Endodermal cell (in vitro differentiated cells): ENCODE measurements at regions not wholly inside any gene's neighbourhood (a gene's known extent, or its start where the extent isn't known, plus 50 kb on each side); places are given as distances from the start of the nearest gene placed in this dataset.
"Not testable (repeated sequence)": the region's sequence is repeated elsewhere in the genome, so short reads cannot be mapped to it uniquely, and the experiment has no call there.

Experiments used
- DNase-seq: peaks from one replicate; pipeline ENCODE4 v3.0.0-alpha.2; 2017
- H3K27ac ChIP-seq: 2 replicates; pipeline ENCODE4 v1.5.1; 2013; ENCODE audit warnings: mild to moderate bottlenecking, low read depth, low read length, moderate library complexity
- H3K27me3 ChIP-seq: 2 replicates; pipeline ENCODE4 v1.6.1; 2013; ENCODE audit warnings: mild to moderate bottlenecking, low read length, moderate library complexity; ENCODE audit not compliant: insufficient read depth, control insufficient read depth, poor library complexity, severe bottlenecking
- H3K36me3 ChIP-seq: 2 replicates; pipeline ENCODE4 v1.7.0; 2013; ENCODE audit warnings: mild to moderate bottlenecking, low read length, moderate library complexity; ENCODE audit not compliant: control insufficient read depth, insufficient read depth
- H3K4me1 ChIP-seq: one replicate; pipeline ENCODE4 v1.7.0; 2013; ENCODE audit warnings: low read length; ENCODE audit not compliant: control insufficient read depth, insufficient read depth
- H3K4me3 ChIP-seq: 2 replicates; pipeline ENCODE4 v1.5.1; 2013; ENCODE audit warnings: mild to moderate bottlenecking, low read length, moderate library complexity
- H3K9ac ChIP-seq: 2 replicates; pipeline ENCODE4 v1.6.1; 2013; ENCODE audit warnings: mild to moderate bottlenecking, low read length, moderate library complexity; ENCODE audit not compliant: poor library complexity, severe bottlenecking; ENCODE audit errors: extremely low read depth
- H3K9me3 ChIP-seq: 2 replicates; pipeline ENCODE4 v1.6.1; 2013; ENCODE audit warnings: mild to moderate bottlenecking, low read length, moderate library complexity; ENCODE audit not compliant: control insufficient read depth
- H3K27ac Mint-ChIP-seq: 2 replicates; pipeline ENCODE4 v1.8.0; 2020; ENCODE audit warnings: mixed read lengths
- H3K27me3 Mint-ChIP-seq: 2 replicates; pipeline ENCODE4 v1.8.0; 2021; ENCODE audit warnings: mild to moderate bottlenecking, mixed read lengths; ENCODE audit not compliant: insufficient read depth
- H3K36me3 Mint-ChIP-seq: 2 replicates; pipeline ENCODE4 v1.8.0; 2020; ENCODE audit warnings: low read depth, mixed read lengths
- H3K4me1 Mint-ChIP-seq: 2 replicates; pipeline ENCODE4 v1.8.0; 2020; ENCODE audit warnings: mixed read lengths
- H3K4me3 Mint-ChIP-seq: 2 replicates; pipeline ENCODE4 v1.8.0; 2020; ENCODE audit warnings: mild to moderate bottlenecking, moderate library complexity, mixed read lengths
- H3K9me3 Mint-ChIP-seq: 2 replicates; pipeline ENCODE4 v1.8.0; 2020; ENCODE audit warnings: mild to moderate bottlenecking, mixed read lengths
- WGBS, 2 experiments: methylation state at CpG; one replicate each; pipeline versions ENCODE4 v1.1.5 to v1.1.7; 2013; ENCODE audit warnings: missing lambda C conversion rate in 2 of 2, mixed read lengths in 1 of 2; ENCODE audit not compliant: insufficient coverage in 1 of 2, insufficient read length in 1 of 2; 5-methylcytosine and 5-hydroxymethylcytosine counted together
- TF ChIP-seq, protein P1 (sequence below): fragments of 200-600 bp; sonication (generic); conservative IDR thresholded peaks from 2 replicates; pipeline ENCODE4 v1.5.0; 2021; ENCODE audit warnings: antibody characterized with exemption, mild to moderate bottlenecking

DNA sequence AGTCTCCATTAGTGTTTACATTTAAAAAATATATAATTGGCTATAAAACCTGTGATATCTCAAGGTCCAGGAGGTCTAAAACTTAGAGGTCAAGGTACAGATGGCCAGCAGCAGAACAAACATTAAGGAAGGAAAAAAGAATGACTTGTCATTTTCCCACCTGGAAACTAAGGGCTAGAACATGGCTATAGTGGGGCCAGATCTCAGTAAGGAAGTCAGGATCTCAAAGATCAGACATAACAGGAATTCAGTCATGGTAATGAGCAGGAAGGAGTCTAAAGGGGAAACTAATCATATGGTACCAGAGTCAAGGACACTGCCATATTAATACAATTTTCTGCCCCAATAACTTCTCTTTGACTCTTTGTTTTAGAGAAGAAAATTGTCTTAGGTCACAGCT is 1018.8 kb downstream of the PLA2G4A start:
- no peak for DNase-seq
- no peak overlapping the region for H3K4me3 Mint-ChIP-seq
- Histone ChIP-seq H3K36me3 (no peaks in the 10 kb centered on the region), H3K9me3 (peaks cover 27% of the 10 kb centered on the region), H3K4me3 (no peak overlapping the region), H3K4me1 (no peaks in the 10 kb centered on the region), H3K9ac (no peak overlapping the region), H3K27ac (no peak overlapping the region), H3K27me3 (no peaks in the 10 kb centered on the region)
- peaks cover 3% of the 10 kb centered on the region for H3K4me1 Mint-ChIP-seq
- peaks cover 7% of the 10 kb centered on the region for H3K36me3 Mint-ChIP-seq
- no peak overlapping the region for H3K27ac Mint-ChIP-seq
- TF ChIP-seq, protein P1, sequence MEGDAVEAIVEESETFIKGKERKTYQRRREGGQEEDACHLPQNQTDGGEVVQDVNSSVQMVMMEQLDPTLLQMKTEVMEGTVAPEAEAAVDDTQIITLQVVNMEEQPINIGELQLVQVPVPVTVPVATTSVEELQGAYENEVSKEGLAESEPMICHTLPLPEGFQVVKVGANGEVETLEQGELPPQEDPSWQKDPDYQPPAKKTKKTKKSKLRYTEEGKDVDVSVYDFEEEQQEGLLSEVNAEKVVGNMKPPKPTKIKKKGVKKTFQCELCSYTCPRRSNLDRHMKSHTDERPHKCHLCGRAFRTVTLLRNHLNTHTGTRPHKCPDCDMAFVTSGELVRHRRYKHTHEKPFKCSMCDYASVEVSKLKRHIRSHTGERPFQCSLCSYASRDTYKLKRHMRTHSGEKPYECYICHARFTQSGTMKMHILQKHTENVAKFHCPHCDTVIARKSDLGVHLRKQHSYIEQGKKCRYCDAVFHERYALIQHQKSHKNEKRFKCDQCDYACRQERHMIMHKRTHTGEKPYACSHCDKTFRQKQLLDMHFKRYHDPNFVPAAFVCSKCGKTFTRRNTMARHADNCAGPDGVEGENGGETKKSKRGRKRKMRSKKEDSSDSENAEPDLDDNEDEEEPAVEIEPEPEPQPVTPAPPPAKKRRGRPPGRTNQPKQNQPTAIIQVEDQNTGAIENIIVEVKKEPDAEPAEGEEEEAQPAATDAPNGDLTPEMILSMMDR = no peak
- H3K27me3 Mint-ChIP-seq = no peaks in the 10 kb centered on the region
- peaks cover 26% of the 10 kb centered on the region for H3K9me3 Mint-ChIP-seq

DNA sequence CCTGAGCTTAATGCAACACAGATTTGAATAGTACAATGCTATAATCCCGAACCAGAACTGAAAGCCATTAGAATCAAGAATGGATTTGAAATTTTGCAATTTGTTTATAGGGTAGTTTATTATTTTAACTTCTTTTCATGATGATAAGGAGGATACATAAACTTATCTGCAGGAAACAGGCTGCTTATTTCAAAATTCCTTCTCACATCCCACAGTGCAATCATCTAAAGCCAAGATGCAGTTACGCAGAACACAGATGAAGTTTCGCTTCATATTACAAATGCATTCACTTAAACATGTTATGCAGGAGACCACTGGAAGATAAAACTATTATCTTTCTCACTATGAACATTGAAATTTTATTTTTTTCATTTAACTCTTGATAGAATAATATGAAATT is 1019.6 kb downstream of the PLA2G4A start:
- H3K9me3 Mint-ChIP-seq = peaks cover 20% of the 10 kb centered on the region
- no peak overlapping the region for H3K4me3 Mint-ChIP-seq
- TF ChIP-seq, protein P1 = no peak
- H3K9ac ChIP-seq = no peak overlapping the region
- no peaks in the 10 kb centered on the region for H3K27me3 ChIP-seq
- no peak overlapping the region for H3K27ac Mint-ChIP-seq
- no peak for DNase-seq
- peaks cover 20% of the 10 kb centered on the region for H3K9me3 ChIP-seq
- 83 to 95% methylated on average over 1 to 3 of the region's 3 CpGs for WGBS, 2 experiments
- H3K4me3 ChIP-seq = no peak overlapping the region
- peaks cover 7% of the 10 kb centered on the region for H3K36me3 Mint-ChIP-seq
- no peaks in the 10 kb centered on the region for H3K36me3 ChIP-seq
- H3K27ac ChIP-seq = no peak overlapping the region
- peaks cover 4% of the 10 kb centered on the region for H3K4me1 Mint-ChIP-seq
- peaks cover 1% of the 10 kb centered on the region for H3K4me1 ChIP-seq
- H3K27me3 Mint-ChIP-seq = no peaks in the 10 kb centered on the region

DNA sequence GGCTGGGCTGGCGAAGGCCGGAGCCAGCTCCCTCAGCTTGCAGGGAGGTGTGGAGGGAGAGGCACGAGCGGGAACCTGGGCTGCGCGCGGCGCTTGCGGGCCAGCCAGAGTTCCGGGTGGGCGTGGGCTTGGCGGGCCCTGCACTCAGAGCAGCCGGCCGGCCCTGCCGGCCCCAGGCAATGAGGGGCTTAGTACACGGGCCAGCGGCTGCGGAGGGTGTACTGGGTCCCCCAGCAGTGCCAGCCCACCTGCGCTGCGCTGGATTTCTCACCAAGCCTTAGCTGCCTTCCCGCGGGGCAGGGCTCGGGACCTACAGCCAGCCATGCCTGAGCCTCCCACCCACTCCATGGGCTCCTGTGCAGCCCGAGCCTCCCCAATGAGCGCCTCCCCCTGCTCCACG is 1021.4 kb downstream of the PLA2G4A start:
- peaks cover 18% of the 10 kb centered on the region for H3K9me3 Mint-ChIP-seq
- not testable (repeated sequence) for H3K27ac Mint-ChIP-seq, H3K9ac ChIP-seq, H3K27me3 ChIP-seq, H3K27me3 Mint-ChIP-seq, H3K4me1 ChIP-seq, H3K4me3 ChIP-seq, H3K4me3 Mint-ChIP-seq, DNase-seq, H3K36me3 Mint-ChIP-seq, H3K4me1 Mint-ChIP-seq, H3K9me3 ChIP-seq, H3K36me3 ChIP-seq, H3K27ac ChIP-seq
- WGBS, 2 experiments = 89 to 100% methylated on average over 1 to 26 of the region's 26 CpGs

DNA sequence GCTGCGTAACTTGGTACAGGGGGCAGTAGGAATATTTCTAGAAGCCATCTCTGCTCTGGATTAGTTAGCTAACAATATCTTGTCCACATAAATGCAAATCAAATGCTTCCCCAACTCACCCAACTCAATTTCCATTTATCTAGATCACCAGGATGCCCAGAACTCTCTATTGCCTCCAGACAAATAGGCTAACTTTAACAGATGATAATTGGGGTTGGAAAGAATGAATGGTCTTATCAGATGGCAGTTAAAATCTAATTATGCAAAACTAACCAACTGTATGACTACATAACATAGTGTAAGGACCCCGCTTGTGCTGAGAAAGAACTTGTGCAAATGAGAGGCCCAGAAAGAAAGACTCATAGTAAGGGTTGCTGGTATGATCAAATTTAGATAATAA is 1024.8 kb downstream of the PLA2G4A start:
- Histone ChIP-seq H3K9ac (no peak overlapping the region), H3K36me3 (no peaks in the 10 kb centered on the region), H3K27ac (no peak overlapping the region), H3K4me1 (peaks cover 3% of the 10 kb centered on the region), H3K4me3 (no peak overlapping the region), H3K27me3 (no peaks in the 10 kb centered on the region), H3K9me3 (peaks cover 21% of the 10 kb centered on the region)
- peaks cover 38% of the 10 kb centered on the region for H3K9me3 Mint-ChIP-seq
- H3K4me1 Mint-ChIP-seq = peaks cover 7% of the 10 kb centered on the region
- no peak overlapping the region for H3K27ac Mint-ChIP-seq
- H3K36me3 Mint-ChIP-seq = peaks cover 10% of the 10 kb centered on the region
- 93% methylated on average over 2 of the region's 2 CpGs; no CpG with 5 or more reads in 1 of the 2 experiments for WGBS, 2 experiments
- H3K4me3 Mint-ChIP-seq = no peak overlapping the region
- H3K27me3 Mint-ChIP-seq = no peaks in the 10 kb centered on the region
- DNase-seq = no peak
- TF ChIP-seq, protein P1 = no peak
